ENCODE measurements at regions not wholly inside any gene's neighbourhood (a gene's known extent, or its start where the extent isn't known, plus 50 kb on each side); places are given as distances from the start of the nearest gene placed in this dataset.

DNA sequence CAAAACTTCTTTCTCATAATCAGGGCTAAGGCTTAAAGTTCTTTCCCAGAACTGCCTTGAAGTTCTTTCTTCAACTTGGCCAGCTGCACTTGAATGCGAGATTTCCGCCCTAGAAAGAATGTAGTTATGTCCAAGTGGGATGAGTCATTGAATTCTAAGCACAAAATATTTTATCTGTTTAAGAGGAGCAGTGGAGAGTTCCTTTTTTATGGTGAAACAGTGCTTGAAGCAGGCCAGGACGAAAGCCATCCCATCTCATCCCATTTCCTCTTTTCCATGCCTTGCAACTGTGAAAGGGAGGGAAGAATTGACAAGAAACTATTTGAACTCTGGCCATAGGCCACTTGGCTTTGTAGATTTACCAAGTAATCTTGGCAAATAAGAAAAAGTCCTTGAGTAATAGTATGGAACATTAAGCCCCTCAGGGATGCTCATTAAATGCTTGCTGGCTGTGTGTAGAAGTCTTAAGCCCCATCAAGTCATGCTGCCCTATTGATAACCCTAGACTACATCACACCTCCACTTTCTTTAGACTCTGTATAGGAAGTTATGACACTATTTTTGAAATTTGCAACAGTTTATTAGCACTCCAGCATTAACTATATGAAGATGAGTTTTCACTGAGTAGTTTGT lies 174.5 kb downstream of the KCTD12 start:
- no peak for DNase-seq (ENCODE audit: low spot score)

- DNase-seq (ENCODE audit: low spot score): no peak
These were observed 176.4 kb downstream of the KCTD12 start for GRCh38 chr13:76709851-76710250.

DNA sequence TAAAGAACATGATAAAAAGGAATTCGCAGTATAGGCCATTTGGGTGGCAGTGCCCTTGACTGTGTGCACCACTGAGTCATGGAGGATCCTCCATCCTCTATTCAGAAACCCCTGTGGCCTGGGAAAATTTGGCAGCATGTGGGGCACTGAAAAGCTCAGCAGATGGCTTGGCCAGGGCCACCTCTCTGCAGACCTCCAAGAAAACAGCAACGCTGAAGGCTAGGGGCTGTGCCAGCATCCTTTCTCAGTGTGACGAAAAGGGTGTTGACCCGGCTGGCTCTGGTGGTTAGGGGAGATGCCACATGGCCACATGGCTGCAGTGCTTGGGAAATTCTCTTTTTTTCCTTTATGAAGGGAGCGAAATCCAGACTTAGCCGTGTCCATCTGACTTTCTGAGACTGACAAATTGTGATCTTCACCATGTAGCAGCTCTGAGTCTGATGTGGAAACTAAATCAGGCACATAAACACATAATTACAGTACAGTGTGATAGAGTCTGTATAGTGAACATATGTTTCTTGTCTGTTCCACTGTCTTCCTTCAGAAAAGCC lies 178.0 kb downstream of the KCTD12 start:
- DNase-seq (ENCODE audit: low spot score): no peak

DNA sequence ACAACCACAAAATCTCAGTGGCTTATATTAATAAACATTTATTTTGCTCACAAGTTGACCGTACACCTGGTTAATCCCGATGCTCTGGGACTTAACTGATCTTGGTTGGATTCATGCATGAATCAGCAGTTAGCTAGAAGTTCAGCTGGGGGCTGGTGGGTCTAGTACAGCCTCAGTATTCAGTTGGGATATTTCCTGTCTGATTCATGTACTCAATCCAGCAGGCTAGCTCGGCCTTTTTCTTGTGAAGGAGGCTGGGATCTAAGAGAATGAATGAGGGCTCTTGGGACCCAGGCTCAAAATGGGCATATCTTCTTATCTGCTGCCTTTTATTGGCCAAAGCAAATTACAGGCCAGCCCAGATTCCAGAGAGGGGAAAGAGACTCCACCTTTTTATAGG lies 178.8 kb downstream of the KCTD12 start:
- DNase-seq (ENCODE audit: low spot score): no peak

GRCh38 chr13:76703621-76704288 lies 182.4 kb downstream of the KCTD12 start:
- DNase-seq (ENCODE audit: low spot score): no peak

- no peak for DNase-seq (ENCODE audit: low spot score)
These were observed 183.0 kb downstream of the KCTD12 start for GRCh38 chr13:76703216-76703615.

DNA sequence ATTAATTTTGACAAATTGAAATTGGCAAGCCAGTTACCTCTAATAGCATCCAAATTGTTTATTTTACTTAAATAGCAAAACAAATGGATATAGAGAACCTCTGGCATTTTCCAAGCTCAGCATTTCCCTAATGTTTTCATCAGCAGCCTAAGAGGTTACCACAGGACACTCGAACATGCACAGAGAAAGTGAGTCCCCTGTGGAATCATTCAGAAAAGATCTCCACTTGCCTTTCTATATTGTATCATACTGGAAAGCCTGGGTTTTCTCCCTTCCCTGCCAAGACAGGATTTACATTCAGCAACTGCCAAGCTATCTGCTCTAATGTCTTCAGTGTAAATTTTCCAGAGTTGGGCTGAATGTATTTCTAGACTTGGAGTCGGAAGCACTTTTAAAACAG lies 188.9 kb downstream of the KCTD12 start:
- no peak for DNase-seq (ENCODE audit: low spot score)

- DNase-seq (ENCODE audit: low spot score): no peak
These were observed 189.8 kb downstream of the KCTD12 start for GRCh38 chr13:76696370-76696769.

DNA sequence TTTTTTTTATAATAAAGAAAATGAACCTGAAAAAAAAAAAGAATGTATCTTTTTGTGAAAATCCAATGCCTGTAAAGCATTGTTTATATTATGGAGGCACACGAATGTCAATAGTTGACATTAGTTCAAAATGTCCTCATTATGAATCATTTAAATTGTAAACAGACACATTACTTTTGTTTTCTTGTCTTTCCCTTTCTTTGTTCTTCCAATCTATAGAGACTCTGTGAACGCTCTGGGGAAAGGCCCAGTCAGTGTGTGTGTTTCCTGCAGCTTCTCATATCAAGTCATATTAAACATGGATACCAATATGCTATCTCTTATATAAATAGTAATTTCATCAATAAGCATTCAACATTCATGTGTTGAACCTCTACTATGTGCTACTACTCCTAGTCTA lies 193.1 kb downstream of the KCTD12 start:
- no peak for DNase-seq (ENCODE audit: low spot score)

DNA sequence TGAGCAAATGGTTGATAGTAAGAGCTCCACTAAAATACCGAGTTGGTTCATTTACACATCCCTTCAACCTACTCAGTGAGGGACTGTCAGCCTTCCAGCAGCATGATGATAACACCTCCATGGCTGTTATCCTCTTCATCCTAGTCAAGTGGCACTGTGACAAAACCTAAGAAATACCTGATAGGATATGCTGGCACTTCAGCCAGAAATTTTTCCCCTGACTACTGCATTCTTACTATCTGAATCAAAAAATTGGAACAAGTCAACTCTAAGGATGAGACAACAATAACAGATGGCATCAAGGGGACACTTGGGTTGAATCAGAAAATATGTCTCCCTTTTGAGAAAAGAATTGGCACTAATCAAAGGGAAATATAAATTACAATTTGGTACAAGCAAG lies 193.9 kb downstream of the KCTD12 start:
- no peak for DNase-seq (ENCODE audit: low spot score)

DNA sequence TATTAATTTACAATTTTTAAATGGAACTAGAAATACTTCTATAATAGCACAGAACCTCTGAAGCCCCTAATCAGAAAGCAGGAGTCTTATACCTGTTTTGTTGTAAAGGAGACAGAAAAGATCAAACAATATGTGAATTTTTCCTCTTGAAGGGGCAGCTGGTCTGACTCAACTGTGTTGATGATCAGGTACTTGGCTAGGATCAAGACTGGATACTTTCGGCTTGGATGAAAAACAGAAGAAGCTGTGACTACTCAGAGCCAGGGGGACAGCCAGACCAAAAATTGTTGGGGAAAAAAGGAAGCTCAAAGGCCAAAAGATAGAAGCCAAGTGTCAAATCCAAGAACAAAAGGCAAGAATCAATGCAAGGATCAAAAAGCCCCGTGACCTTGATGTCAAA lies 195.6 kb downstream of the KCTD12 start:
- no peak for DNase-seq (ENCODE audit: low spot score)

DNA sequence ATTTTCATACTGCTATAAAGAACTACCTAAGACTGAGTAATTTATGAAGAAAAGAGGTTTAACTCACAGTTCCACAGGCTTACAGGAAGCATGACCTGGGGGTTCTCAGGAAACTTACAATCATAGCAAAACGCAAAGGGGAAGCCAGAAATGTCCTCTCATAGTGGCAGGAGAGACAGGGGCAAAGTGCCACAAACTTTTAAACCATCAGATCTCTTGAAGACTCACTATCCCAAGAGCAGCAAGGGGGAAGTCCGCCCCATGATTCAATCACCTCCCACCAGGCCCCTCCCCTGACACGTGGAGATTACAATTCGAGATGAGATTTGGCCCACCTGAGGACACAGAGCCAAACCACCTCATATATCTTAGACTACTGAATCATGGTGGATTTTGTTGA lies 198.7 kb downstream of the KCTD12 start:
- no peak for DNase-seq (ENCODE audit: low spot score)

- DNase-seq (ENCODE audit: low spot score): no peak
These were observed 200.3 kb downstream of the KCTD12 start for GRCh38 chr13:76685938-76686337.

DNA sequence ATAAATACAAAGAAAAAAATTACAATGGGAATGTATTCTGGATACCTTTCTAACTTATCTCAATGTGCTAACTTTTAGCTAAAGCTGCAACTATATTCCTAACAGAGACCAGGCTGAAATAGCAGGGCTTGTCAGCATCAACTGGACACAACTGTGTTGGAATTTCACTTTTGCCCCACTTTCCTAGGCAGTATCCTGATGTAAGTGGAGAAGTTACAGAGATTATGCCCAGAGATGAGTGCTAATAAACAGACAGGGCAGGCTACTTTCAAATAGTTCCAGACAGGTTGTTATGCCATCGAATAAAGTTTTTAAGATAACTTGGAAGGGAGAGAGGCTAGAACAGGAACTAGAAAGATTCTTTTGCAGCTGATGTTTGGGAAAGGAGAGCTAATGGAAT lies 201.9 kb downstream of the KCTD12 start:
- DNase-seq (ENCODE audit: low spot score): no peak

DNA sequence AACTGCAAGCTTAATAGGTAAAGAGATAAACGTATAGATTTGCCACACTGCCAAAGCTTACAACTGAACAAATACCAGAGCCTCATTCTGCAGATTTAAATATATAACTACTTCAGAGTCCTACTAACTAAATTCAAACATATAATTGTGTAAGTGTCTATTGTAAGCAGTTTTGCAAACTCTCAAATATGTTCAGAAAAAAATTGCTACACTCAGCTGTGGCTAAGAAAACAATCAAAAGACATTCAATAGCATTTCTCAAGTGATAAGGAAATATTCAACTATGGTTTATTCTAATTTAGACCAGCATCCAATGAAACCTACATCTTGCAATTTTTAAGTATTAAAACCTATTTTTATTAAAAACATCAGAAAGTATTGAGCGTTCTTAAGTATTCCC lies 202.4 kb downstream of the KCTD12 start:
- no peak for DNase-seq (ENCODE audit: low spot score)

GRCh38 chr13:76683168-76683567 lies 203.0 kb downstream of the KCTD12 start:
- no peak for DNase-seq (ENCODE audit: low spot score)

DNA sequence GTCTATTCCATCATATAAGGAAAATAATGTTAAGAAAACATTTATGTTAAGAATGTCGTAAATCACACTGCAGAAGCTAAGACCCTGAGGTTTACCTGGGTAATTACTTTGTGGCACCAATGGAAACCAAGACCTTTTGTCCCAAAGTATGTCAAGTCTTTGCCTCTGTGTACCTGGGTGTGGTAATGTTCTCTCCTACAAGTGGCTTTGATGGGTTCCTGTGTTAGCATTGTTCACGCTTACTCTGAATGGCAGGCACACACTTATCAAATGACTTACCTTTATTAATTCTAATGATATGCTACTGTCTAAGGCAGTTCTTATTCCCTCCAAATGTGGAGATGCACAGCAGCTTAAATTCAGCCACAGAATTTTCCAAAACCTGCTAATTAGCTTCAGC lies 206.1 kb downstream of the KCTD12 start:
- no peak for DNase-seq (ENCODE audit: low spot score)

DNA sequence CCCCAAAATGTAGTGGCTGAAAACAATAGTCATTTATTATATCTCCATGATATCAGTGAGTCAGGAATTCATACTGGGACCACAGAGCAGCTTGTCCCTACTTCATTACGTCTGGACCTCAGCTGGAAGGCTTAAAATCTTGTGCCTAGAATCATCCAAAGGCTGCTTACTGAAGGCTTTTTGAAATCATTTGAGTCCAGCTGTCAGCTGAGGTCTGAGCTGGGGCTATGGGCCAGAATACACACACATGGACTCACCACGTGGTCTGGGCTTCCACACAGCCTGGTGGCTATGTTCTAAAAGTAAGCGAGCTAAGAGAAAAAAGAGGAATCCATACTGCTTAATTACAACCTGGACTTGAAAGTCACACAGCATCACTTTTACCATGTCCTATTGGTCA lies 209.2 kb downstream of the KCTD12 start:
- no peak for DNase-seq (ENCODE audit: low spot score)

DNA sequence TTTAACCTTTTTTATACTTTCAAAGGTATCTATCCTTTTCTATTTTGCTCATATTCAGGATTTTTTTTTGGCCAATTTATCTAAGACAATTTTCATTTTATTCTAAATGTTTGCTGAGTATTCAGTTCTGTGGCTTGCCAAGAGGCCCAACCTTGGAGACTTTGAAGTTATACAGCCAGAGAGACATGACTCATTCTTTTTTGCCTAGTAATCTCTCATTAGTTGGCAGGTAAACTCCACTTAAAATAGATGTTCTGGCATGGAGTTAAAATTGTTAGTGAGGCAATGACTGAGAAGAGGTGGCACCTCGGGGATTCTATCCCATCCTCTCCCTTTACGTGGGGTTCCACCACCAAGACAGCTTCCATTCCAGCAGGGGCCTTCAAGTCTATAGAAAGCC lies 213.8 kb downstream of the KCTD12 start:
- DNase-seq (ENCODE audit: low spot score): no peak

DNA sequence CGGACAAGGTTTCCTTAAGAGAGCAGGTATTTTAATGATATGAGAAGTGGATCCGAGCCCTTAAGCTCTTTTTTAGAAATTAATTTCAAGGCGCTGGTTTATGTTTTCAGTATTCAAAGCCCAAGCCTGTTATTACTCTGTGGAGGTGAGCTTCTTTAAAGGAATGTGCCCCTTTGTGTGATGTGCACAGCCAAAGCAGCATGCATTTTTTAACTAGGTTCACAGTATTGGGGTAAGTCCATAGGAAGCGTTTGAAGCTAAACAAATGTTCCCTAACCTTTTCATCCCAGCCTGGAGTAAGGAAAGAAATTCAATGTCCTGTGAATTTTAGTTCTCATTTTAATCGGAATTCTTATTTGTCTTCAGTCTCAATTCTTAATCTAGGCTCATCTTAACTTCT lies 217.5 kb downstream of the KCTD12 start:
- no peak for DNase-seq (ENCODE audit: low spot score)

DNA sequence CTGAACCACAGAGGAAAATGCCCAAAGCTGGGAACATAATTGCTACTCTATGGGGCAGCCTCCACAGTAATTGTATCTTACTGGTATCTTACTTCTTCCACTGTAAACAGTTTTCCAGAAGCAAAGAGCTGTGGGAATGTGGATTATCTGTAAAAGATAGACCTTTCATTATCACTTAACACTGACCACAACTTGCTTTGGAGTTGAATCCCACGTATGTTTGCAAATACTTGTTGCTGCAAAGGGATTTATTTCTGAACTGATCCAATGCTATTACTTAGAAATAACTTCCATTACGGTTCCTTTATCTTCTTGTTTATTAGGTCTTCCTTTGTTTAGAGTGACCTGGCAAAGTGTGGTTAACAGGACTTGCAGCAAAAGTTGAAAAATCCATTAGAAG lies 218.1 kb downstream of the KCTD12 start:
- no peak for DNase-seq (ENCODE audit: low spot score)

DNA sequence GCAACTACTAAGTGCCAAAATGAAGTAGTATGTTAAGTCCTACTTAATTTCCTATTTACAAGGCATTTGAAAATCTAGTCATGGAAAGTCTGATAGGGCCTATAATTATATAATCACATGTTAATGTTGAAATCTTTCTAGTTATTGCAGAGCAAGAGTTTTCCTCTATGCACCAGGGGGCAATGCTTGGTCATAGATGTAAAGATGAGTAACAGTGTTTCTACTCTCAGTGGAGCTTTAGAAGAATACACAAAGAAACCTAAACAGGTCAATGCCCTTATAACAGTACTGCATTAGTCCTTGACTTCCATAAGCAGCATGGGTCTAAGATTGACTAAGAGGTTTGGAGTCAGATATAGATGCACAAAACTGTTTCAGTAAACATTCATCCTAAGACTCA lies 218.7 kb downstream of the KCTD12 start:
- peak; percentile 61 for DNase-seq (ENCODE audit: low spot score)

- DNase-seq (ENCODE audit: low spot score): no peak
These were observed 222.4 kb downstream of the KCTD12 start for GRCh38 chr13:76663592-76664335.

Measured in HT-29 (cell line).